ENCODE measurements at regions not wholly inside any gene's neighbourhood (a gene's known extent, or its start where the extent isn't known, plus 50 kb on each side); places are given as distances from the start of the nearest gene placed in this dataset.
"Not testable (repeated sequence)": the region's sequence is repeated elsewhere in the genome, so short reads cannot be mapped to it uniquely, and the experiment has no call there.

DNA sequence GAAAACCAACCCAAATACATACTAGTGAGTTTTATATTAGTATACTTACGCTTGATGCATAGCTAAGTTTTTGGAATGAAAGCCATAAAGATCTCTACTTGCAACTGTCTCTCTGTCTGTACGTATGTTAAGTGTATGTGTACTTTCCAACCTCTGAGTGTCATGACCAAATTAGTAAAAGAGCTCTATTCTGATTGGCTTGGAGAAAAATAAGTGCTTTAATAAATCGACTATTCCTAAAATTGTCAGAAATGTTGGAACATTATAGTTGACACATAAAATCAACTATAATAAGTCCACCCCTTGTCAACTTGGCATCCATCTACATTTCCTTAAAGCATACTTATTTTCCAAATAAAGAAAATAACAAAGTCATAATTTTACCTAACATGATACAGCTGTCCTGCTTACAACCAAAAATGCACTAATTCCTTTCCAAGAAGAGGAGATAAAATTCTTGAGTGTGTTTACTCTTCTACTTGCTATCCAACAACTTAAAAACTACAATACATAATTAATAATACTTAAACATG lies 507.4 kb upstream of the ATP2B1 start:
- H3K4me3 Mint-ChIP-seq, result no peak overlapping the region
- H3K27me3 Mint-ChIP-seq, result peaks cover 4% of the 10 kb centered on the region
- H3K27ac Mint-ChIP-seq, result no peak overlapping the region
- no peak for DNase-seq
- no peaks in the 10 kb centered on the region for H3K36me3 Mint-ChIP-seq (ENCODE audit: low read depth)
- H3K9me3 Mint-ChIP-seq, result peaks cover under 1% of the 10 kb centered on the region
- peaks cover 7% of the 10 kb centered on the region for H3K4me1 Mint-ChIP-seq (ENCODE audit: low read depth)

DNA sequence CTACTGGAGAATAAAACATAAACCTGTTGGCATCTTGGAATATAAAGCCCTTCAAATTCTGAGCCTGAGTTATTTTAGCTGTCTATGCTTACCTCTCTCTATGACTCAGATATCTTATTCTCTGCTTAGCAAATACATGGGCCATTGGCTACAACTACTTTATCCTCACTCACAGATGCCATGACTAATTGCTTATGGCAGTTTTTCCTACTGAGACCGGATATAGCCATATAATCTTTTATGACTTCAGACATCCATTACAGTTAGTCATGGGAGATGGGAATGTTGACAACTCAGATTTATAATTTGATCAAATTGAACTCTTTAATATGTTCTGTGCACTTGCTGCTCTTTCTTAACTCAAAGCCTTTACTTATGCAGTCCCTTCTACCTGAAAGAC lies 502.4 kb upstream of the ATP2B1 start:
- H3K9me3 Mint-ChIP-seq, result peaks cover 26% of the 10 kb centered on the region
- DNase-seq, result no peak
- no peak overlapping the region for H3K27ac Mint-ChIP-seq
- H3K4me1 Mint-ChIP-seq (ENCODE audit: low read depth), result no peaks in the 10 kb centered on the region
- H3K36me3 Mint-ChIP-seq (ENCODE audit: low read depth), result peaks cover 3% of the 10 kb centered on the region
- peaks cover 4% of the 10 kb centered on the region for H3K27me3 Mint-ChIP-seq
- no peak overlapping the region for H3K4me3 Mint-ChIP-seq

DNA sequence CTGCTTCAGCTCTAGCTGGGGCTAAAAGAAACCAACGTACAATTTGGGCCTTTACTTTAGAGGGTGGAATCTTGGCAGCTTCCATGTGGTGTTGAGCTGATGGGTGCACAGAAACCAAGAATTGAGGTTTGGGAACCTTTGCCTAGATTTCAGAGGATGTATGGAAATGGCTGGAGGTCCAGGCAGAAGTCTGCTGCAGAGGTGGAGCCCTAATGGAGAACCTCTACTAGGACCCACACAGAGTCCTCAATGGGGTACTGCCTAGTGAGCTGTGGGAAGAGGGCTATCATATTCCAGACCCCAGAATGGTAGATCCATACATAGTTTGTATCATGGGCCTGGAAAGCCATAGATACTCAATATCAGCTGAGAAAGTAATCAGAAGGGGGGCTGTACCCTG lies 500.4 kb upstream of the ATP2B1 start:
- H3K36me3 Mint-ChIP-seq (ENCODE audit: low read depth), result peaks cover 3% of the 10 kb centered on the region
- DNase-seq, result no peak
- H3K9me3 Mint-ChIP-seq, result peaks cover 26% of the 10 kb centered on the region
- no peaks in the 10 kb centered on the region for H3K27me3 Mint-ChIP-seq
- H3K4me1 Mint-ChIP-seq (ENCODE audit: low read depth), result no peaks in the 10 kb centered on the region
- no peak overlapping the region for H3K4me3 Mint-ChIP-seq
- H3K27ac Mint-ChIP-seq, result no peak overlapping the region

DNA sequence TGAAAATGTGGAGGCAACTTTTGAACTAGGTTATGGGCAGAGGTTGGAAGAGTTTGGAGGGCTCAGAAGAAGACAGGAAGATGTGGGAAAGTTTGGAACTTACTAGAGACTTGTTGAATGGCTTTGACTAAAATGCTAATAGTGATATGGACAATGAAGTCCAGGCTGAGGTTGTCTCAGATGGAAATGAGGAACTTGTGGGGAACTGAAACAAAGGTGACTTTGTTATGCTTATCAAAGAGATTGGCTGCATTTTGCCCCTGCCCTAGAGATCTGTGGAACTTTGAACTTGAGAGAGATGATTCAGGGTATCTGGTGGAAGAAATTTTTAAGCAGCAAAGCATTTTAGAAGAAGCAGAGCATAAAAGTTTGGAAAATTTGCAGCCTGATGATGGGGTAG lies 499.7 kb upstream of the ATP2B1 start:
- not testable (repeated sequence) for DNase-seq; H3K27me3 Mint-ChIP-seq; H3K4me3 Mint-ChIP-seq; H3K36me3 Mint-ChIP-seq (ENCODE audit: low read depth); H3K27ac Mint-ChIP-seq; H3K4me1 Mint-ChIP-seq (ENCODE audit: low read depth)
- peaks cover 26% of the 10 kb centered on the region for H3K9me3 Mint-ChIP-seq

DNA sequence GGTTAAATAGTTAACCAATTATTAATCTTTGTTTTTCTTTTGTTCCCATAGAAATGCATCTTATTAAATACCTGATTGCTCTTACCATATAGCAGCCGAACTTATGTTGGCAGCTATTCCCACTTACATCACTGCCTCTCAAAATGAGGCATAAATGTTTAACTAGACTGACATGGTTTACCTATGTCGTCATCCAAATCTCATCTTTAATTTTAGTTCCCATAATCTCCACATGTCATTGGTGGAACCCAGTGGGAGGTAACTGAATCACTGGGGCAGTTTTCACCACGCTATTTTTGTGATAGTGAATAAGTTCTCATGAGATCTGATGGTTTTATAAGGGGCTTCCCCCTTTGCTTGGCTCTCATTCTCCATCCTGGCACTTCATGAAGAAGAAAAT lies 499.2 kb upstream of the ATP2B1 start:
- Mint-ChIP-seq H3K27me3 (no peaks in the 10 kb centered on the region), H3K27ac (no peak overlapping the region), H3K9me3 (peaks cover 26% of the 10 kb centered on the region), H3K36me3 (ENCODE audit: low read depth) (peaks cover 3% of the 10 kb centered on the region), H3K4me1 (ENCODE audit: low read depth) (no peaks in the 10 kb centered on the region), H3K4me3 (no peak overlapping the region)
- DNase-seq, result no peak

DNA sequence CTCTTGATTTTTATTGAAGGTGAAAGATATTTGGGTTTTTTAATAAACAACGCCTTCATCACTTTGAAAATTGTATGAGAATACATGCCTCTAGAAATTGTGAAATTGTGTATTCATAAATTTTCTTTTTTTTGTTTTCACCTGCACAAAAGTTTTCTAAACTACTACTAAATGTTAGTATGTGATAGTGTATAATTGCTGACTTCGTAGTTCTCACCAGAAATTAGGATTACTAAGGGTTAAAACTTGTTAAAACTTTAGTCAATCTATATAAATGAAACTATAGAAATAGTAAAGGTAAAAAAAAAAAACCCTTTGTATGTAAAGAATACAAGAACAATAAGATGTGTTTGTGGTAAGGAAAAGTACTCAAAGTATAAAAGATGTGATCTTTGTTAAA lies 496.5 kb upstream of the ATP2B1 start:
- Mint-ChIP-seq H3K27me3 (no peaks in the 10 kb centered on the region), H3K9me3 (peaks cover 18% of the 10 kb centered on the region), H3K4me1 (ENCODE audit: low read depth) (no peaks in the 10 kb centered on the region), H3K27ac (no peak overlapping the region), H3K36me3 (ENCODE audit: low read depth) (peaks cover 3% of the 10 kb centered on the region), H3K4me3 (no peak overlapping the region)
- no peak for DNase-seq

DNA sequence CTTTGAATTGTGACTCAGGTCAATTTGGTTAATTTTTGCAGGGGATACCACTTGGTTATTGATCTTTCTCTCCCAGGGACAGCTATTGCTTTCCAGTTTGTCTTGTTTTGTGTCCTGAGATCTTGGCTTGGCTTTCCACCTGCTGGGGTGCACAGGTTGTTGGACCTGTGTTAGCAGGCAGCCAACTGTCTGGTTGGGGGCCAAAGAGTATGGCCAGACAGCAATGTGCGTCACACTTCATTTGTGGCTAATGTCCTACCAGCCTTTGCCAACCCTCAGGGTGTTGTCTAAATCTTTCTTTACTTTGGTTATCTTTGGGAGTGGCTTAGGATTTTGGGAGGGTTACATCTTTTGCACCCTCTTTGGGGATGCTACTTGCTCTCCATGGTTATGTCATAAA lies 494.9 kb upstream of the ATP2B1 start:
- no peak overlapping the region for H3K27ac Mint-ChIP-seq

DNA sequence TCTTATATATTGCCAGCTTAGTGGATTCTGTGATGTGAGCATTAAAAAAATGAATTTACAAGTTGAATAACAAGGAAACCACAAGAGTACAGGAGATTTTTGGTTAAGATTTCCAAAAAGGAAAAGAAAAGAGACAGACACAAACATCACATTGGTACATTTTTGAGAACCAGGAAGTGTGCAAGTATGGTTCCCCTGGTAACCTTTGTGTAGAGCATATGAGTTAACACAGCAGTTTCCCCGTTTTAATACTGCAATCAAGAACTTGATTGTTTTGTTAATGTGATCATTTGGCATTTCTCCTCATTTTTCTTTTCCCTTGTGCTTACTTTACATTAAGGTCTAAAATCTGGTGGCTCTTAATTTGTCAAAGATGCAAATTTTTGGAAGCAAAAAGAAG lies 490.4 kb upstream of the ATP2B1 start:
- no peaks in the 10 kb centered on the region for H3K36me3 Mint-ChIP-seq (ENCODE audit: low read depth)
- H3K4me3 Mint-ChIP-seq, result no peak overlapping the region
- no peak for DNase-seq
- H3K9me3 Mint-ChIP-seq, result no peaks in the 10 kb centered on the region
- H3K27ac Mint-ChIP-seq, result no peak overlapping the region
- peaks cover 11% of the 10 kb centered on the region for H3K4me1 Mint-ChIP-seq (ENCODE audit: low read depth)
- H3K27me3 Mint-ChIP-seq, result no peaks in the 10 kb centered on the region

More for the DNA sequence above, 494.9 kb upstream of the ATP2B1 start:
- Mint-ChIP-seq H3K4me1 (ENCODE audit: low read depth) (peaks cover 11% of the 10 kb centered on the region), H3K4me3 (no peak overlapping the region), H3K36me3 (ENCODE audit: low read depth) (peaks cover 2% of the 10 kb centered on the region), H3K27me3 (no peaks in the 10 kb centered on the region), H3K9me3 (peaks cover 5% of the 10 kb centered on the region)
- DNase-seq, result no peak

DNA sequence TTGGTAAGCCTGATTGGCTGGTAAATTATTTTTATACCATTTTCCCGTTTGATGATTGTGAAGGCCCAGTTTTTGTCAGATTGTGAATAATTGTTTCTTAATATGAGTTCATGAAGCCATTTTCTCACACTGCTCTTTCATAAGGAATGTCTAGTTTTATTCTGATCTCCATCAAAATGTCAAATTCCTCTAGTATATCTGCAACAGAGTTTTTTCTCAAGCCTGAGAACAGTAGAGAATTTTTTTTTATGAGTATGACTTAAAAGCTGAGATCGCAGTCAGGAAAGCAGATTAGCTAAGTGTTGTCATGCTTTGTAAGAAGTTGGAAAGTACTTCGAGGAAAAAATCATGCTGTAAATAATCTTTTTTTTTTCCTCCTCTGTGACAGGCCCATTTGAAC lies 484.9 kb upstream of the ATP2B1 start:
- Mint-ChIP-seq H3K4me3 (no peak overlapping the region), H3K27ac (no peak overlapping the region), H3K4me1 (ENCODE audit: low read depth) (no peaks in the 10 kb centered on the region), H3K9me3 (no peaks in the 10 kb centered on the region), H3K36me3 (ENCODE audit: low read depth) (no peaks in the 10 kb centered on the region), H3K27me3 (no peaks in the 10 kb centered on the region)
- no peak for DNase-seq

DNA sequence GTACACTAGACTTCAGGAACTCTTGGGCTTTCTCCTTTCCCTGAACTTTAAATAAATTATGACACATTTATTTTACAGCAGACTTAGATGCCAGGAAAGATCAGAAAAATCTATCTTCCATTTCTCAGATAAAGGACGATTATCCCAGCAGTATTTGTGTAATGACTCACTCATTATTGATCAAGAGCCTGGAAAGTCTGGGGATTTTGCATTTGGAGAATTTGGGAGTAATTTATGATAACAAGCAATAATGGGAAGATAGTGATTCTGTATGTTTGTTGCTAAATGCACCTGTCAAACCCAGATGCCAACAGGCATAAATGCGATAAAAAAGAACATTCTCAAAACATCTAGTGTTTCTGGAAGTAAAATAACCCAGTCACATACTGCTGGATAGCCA lies 480.2 kb upstream of the ATP2B1 start:
- peaks cover 1% of the 10 kb centered on the region for H3K9me3 Mint-ChIP-seq
- H3K4me1 Mint-ChIP-seq (ENCODE audit: low read depth), result no peaks in the 10 kb centered on the region
- H3K27me3 Mint-ChIP-seq, result no peaks in the 10 kb centered on the region
- no peak for DNase-seq
- H3K4me3 Mint-ChIP-seq, result no peak overlapping the region
- H3K36me3 Mint-ChIP-seq (ENCODE audit: low read depth), result no peaks in the 10 kb centered on the region
- H3K27ac Mint-ChIP-seq, result no peak overlapping the region

DNA sequence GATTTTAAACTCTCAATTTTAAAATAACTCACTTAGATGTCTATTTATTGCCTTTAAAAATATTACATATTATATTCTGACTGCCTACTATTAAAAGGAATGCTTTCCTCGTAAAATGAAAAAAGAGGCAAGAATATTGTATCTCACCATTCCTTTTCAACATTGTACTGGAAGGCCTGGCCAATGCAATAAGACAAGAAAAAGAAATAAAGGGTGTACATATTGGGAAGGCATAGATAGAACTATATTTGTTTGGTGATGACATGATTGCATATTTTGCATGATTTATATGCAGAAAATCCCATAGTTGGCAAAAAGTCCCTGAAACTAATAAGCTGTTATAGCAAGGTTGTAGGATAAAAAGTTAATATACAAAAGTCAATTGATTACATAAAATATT lies 474.6 kb upstream of the ATP2B1 start:
- DNase-seq, result no peak
- peaks cover 9% of the 10 kb centered on the region for H3K9me3 Mint-ChIP-seq
- no peak overlapping the region for H3K4me3 Mint-ChIP-seq
- H3K4me1 Mint-ChIP-seq (ENCODE audit: low read depth), result no peaks in the 10 kb centered on the region
- no peaks in the 10 kb centered on the region for H3K27me3 Mint-ChIP-seq
- H3K27ac Mint-ChIP-seq, result no peak overlapping the region
- H3K36me3 Mint-ChIP-seq (ENCODE audit: low read depth), result no peaks in the 10 kb centered on the region

DNA sequence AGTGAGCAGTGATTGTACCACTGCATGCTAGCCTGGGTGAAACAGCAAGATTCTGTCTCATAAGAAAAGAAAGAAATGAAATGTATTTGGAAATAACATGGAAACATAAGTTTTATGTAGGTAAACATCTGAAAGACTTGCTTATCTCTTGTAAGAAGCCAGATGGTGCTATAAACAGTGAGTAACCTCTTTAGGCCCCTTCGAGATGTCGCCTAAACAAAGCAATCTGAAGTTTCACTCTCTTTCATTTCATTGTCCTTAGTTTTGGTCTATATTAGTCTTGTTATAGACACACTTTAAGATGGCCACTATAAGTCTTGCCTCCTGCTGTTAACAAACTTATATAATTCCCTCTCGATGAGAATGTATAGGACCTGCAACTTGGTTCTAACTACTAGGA lies 472.6 kb upstream of the ATP2B1 start:
- peaks cover 9% of the 10 kb centered on the region for H3K9me3 Mint-ChIP-seq

DNA sequence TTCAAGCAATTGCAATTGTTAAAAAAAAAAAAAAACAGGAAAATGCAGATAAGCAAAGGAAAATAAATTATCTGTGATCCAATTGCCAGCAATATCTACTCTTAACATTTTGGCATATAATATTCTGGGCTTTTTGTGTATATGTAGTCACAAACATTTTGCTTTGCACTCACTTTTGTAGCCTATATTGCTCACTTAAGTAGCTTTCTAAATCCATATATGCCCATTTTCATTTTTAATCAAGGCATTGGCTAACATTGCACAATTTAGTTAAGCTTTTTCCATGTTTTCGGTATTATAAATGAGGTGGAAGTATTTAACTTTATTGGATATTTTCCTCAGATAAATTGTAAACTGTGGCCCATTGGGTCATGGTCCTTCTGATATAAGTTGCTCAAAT lies 466.3 kb upstream of the ATP2B1 start:
- DNase-seq, result no peak
- no peaks in the 10 kb centered on the region for H3K36me3 Mint-ChIP-seq (ENCODE audit: low read depth)
- H3K4me1 Mint-ChIP-seq (ENCODE audit: low read depth), result peaks cover 10% of the 10 kb centered on the region
- H3K4me3 Mint-ChIP-seq, result no peak overlapping the region
- H3K27me3 Mint-ChIP-seq, result peaks cover 12% of the 10 kb centered on the region
- H3K27ac Mint-ChIP-seq, result no peak overlapping the region
- H3K9me3 Mint-ChIP-seq, result no peaks in the 10 kb centered on the region

More for the DNA sequence above, 472.6 kb upstream of the ATP2B1 start:
- no peak for DNase-seq
- H3K4me3 Mint-ChIP-seq, result no peak overlapping the region
- H3K27me3 Mint-ChIP-seq, result no peaks in the 10 kb centered on the region
- H3K4me1 Mint-ChIP-seq (ENCODE audit: low read depth), result no peaks in the 10 kb centered on the region
- no peaks in the 10 kb centered on the region for H3K36me3 Mint-ChIP-seq (ENCODE audit: low read depth)
- H3K27ac Mint-ChIP-seq, result no peak overlapping the region

DNA sequence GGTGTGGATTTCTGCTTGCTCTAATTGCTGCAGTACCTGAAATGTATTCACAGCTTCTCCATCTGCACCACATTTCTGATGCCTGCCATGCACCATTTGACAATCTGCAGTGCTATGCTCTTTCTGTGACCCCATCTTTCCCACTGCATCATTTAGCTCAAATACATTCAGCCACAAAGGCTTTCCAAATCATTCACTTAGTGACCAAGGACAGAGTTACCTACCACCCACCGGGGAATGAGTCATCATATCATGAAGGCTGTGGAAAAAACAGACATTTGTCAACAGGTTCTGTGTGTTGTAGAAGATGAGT lies 465.5 kb upstream of the ATP2B1 start:
- no peak for DNase-seq
- H3K27ac Mint-ChIP-seq, result no peak overlapping the region
- H3K36me3 Mint-ChIP-seq (ENCODE audit: low read depth), result no peaks in the 10 kb centered on the region
- H3K4me1 Mint-ChIP-seq (ENCODE audit: low read depth), result peaks cover 10% of the 10 kb centered on the region
- peaks cover 12% of the 10 kb centered on the region for H3K27me3 Mint-ChIP-seq
- H3K9me3 Mint-ChIP-seq, result no peaks in the 10 kb centered on the region
- no peak overlapping the region for H3K4me3 Mint-ChIP-seq

DNA sequence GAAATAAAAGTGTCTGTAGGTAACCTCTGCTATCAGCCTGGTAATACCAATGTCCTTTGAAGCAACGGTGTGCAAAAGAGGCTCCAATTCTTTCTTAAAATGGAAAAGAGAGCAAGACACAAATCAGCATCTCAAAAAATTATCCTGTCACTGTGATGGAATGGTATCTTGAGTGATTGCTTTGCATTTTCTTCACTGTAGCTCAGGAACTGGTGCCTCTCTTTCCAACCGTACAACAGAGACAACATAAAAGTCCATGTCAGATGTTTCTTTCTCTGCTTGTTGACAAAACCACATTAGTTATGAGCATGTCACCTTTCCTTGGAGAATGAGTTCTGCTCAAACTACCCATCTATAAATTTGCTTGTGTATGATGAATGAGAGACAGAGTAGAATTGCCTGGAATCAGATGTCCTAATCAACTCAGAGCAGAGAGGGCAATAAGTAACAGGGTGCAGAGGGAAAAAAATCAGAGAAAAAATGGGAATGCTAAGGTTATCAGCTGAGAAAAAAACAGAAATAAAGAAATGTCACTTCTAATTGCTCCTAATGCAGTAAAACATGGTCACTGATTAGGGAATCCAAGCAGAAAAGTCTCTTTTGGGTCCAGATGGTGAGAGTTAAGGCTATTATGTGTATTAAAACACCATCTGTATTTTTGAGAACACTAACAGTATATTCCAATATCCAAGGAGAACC lies 465.0 kb upstream of the ATP2B1 start:
- Mint-ChIP-seq H3K9me3 (no peaks in the 10 kb centered on the region), H3K27ac (no peak overlapping the region), H3K36me3 (ENCODE audit: low read depth) (no peaks in the 10 kb centered on the region), H3K27me3 (peaks cover 12% of the 10 kb centered on the region), H3K4me1 (ENCODE audit: low read depth) (peaks cover 10% of the 10 kb centered on the region), H3K4me3 (no peak overlapping the region)
- no peak for DNase-seq

DNA sequence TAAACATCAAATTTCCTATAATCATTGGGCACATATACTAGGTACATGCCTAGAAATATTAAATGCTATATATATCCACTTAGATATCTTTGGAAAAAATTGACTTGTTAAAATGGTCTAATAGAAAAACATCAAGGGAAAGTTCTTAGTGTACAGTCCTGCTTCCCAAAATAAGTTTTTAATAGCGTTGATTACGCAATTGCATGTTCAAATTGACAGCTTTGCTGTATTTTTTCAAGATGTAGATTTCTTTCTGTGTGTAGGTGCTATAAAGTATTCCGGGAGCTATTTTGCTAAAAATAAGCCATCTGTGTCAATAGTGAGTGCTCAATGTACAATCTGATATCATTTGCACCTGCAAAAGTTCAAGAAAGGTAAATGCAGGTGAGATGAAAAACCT lies 463.9 kb upstream of the ATP2B1 start:
- no peaks in the 10 kb centered on the region for H3K36me3 Mint-ChIP-seq (ENCODE audit: low read depth)
- H3K4me1 Mint-ChIP-seq (ENCODE audit: low read depth), result peaks cover 10% of the 10 kb centered on the region
- H3K4me3 Mint-ChIP-seq, result no peak overlapping the region
- H3K27ac Mint-ChIP-seq, result no peak overlapping the region
- peaks cover 12% of the 10 kb centered on the region for H3K27me3 Mint-ChIP-seq
- H3K9me3 Mint-ChIP-seq, result no peaks in the 10 kb centered on the region
- DNase-seq, result no peak

Measured in activated T-cell treated with anti-CD3 and anti-CD28 coated beads, Interleukin-2, amount 50 U/mL, for 24 hours (primary cell).